Lower lobe of right lung (tissue), 2 donors: ENCODE measurements at regions not wholly inside any gene's neighbourhood (a gene's known extent, or its start where the extent isn't known, plus 50 kb on each side); places are given as distances from the start of the nearest gene placed in this dataset.
"Not testable (repeated sequence)": the region's sequence is repeated elsewhere in the genome, so short reads cannot be mapped to it uniquely, and the experiment has no call there.

Source experiments
- ATAC-seq, 2 donors: fragments of 200-7000 bp; cut with Tn5 transposase; one replicate each; pipeline ENCODE4 v1.9.1; 2020 to 2022; ENCODE audit warnings: mild to moderate bottlenecking in 2 of 2, moderate library complexity in 2 of 2
- DNase-seq: peaks from one replicate; pipeline ENCODE4 v3.0.0-alpha.2; 2020
- H3K27ac ChIP-seq: fragments of 200-600 bp; one replicate; pipeline ENCODE4 v1.8.0; 2022
- H3K27me3 ChIP-seq: fragments of 200-600 bp; one replicate; pipeline ENCODE4 v1.8.0; 2022; ENCODE audit warnings: low read depth
- H3K36me3 ChIP-seq: fragments of 200-600 bp; one replicate; pipeline ENCODE4 v1.8.0; 2022; ENCODE audit warnings: mild to moderate bottlenecking
- H3K4me1 ChIP-seq: fragments of 200-600 bp; one replicate; pipeline ENCODE4 v1.8.0; 2022
- H3K4me3 ChIP-seq: fragments of 200-600 bp; one replicate; pipeline ENCODE4 v1.8.0; 2022; ENCODE audit warnings: mild to moderate bottlenecking
- H3K9me3 ChIP-seq: fragments of 200-600 bp; one replicate; pipeline ENCODE4 v1.8.0; 2022
- CTCF ChIP-seq: fragments of 200-600 bp; IDR thresholded peaks from one replicate; pipeline ENCODE4 v1.8.0; 2022; ENCODE audit warnings: antibody characterized with exemption, mild to moderate bottlenecking
- intact Hi-C: fragments of 100-400 bp; cut with DNase I; formaldehyde crosslinking; loops from one replicate; pipeline ENCODE4 v1.11.0; 2022
- donor health status: DM: no; HTN: yes; CAD: no; lungs with severe emphysema.

GRCh38 chr5:127187706-127188105 lies 102.9 kb upstream of the MEGF10 start:
- intact Hi-C loops, result no loop called here
- TF ChIP-seq CTCF, result no peak
- H3K27me3 ChIP-seq, result no peaks in the 10 kb centered on the region
- no peak overlapping the region for H3K27ac ChIP-seq
- no peak for DNase-seq
- no peaks in the 10 kb centered on the region for H3K36me3 ChIP-seq
- H3K4me3 ChIP-seq, result no peak overlapping the region
- no peaks in the 10 kb centered on the region for H3K9me3 ChIP-seq
- no peaks in the 10 kb centered on the region for H3K4me1 ChIP-seq
- no peak for ATAC-seq

- intact Hi-C loops, result no loop called here
- Histone ChIP-seq H3K36me3 (no peaks in the 10 kb centered on the region), H3K9me3 (no peaks in the 10 kb centered on the region), H3K4me1 (no peaks in the 10 kb centered on the region), H3K27me3 (no peaks in the 10 kb centered on the region), H3K27ac (no peak overlapping the region), H3K4me3 (no peak overlapping the region)
- no peak for TF ChIP-seq CTCF
- DNase-seq (no peak), ATAC-seq (no peak)
Measured at GRCh38 chr5:127192150-127192549, 98.4 kb upstream of the MEGF10 start.

GRCh38 chr5:127192836-127193338 lies 97.7 kb upstream of the MEGF10 start:
- intact Hi-C loops, result no loop called here
- no peaks in the 10 kb centered on the region for H3K9me3 ChIP-seq
- no peak overlapping the region for H3K27ac ChIP-seq
- no peak overlapping the region for H3K4me3 ChIP-seq
- H3K36me3 ChIP-seq, result no peaks in the 10 kb centered on the region
- TF ChIP-seq CTCF, result no peak
- DNase-seq (no peak), ATAC-seq (no peak)
- no peaks in the 10 kb centered on the region for H3K4me1 ChIP-seq
- H3K27me3 ChIP-seq, result no peaks in the 10 kb centered on the region

- intact Hi-C loops, result no loop called here
- TF ChIP-seq CTCF, result no peak
- Histone ChIP-seq H3K4me3 (no peak overlapping the region), H3K4me1 (no peaks in the 10 kb centered on the region), H3K27me3 (no peaks in the 10 kb centered on the region), H3K36me3 (no peaks in the 10 kb centered on the region), H3K9me3 (no peaks in the 10 kb centered on the region), H3K27ac (no peak overlapping the region)
- DNase-seq, result no peak
- ATAC-seq, result no peak
Measured at GRCh38 chr5:127196042-127196441, 94.6 kb upstream of the MEGF10 start.

- H3K36me3 ChIP-seq, H3K27me3 ChIP-seq, H3K27ac ChIP-seq, DNase-seq, H3K9me3 ChIP-seq, H3K4me3 ChIP-seq, intact Hi-C loops, ATAC-seq, H3K4me1 ChIP-seq: not testable (repeated sequence)
Measured at GRCh38 chr5:127197402-127198167, 93.0 kb upstream of the MEGF10 start.

- ATAC-seq, H3K4me3 ChIP-seq, H3K36me3 ChIP-seq, DNase-seq, H3K9me3 ChIP-seq, H3K27me3 ChIP-seq, intact Hi-C loops, H3K4me1 ChIP-seq, H3K27ac ChIP-seq: not testable (repeated sequence)
Measured at GRCh38 chr5:127202738-127203137, 87.9 kb upstream of the MEGF10 start.
